ENCODE measurements at regions not wholly inside any gene's neighbourhood (a gene's known extent, or its start where the extent isn't known, plus 50 kb on each side); places are given as distances from the start of the nearest gene placed in this dataset.

GRCh38 chr2:60351802-60352201 is 201.7 kb downstream of the BCL11A start:
- TF ChIP-seq, protein P1, sequence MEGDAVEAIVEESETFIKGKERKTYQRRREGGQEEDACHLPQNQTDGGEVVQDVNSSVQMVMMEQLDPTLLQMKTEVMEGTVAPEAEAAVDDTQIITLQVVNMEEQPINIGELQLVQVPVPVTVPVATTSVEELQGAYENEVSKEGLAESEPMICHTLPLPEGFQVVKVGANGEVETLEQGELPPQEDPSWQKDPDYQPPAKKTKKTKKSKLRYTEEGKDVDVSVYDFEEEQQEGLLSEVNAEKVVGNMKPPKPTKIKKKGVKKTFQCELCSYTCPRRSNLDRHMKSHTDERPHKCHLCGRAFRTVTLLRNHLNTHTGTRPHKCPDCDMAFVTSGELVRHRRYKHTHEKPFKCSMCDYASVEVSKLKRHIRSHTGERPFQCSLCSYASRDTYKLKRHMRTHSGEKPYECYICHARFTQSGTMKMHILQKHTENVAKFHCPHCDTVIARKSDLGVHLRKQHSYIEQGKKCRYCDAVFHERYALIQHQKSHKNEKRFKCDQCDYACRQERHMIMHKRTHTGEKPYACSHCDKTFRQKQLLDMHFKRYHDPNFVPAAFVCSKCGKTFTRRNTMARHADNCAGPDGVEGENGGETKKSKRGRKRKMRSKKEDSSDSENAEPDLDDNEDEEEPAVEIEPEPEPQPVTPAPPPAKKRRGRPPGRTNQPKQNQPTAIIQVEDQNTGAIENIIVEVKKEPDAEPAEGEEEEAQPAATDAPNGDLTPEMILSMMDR (IDR thresholded peaks at IDR 0.05), result no peak
- no peak for TF ChIP-seq EZH2 (IDR thresholded peaks at IDR 0.05; ENCODE audit: borderline replicate concordance, insufficient read depth, low read depth, low read length, poor library complexity, severe bottlenecking)
